GM19467 (cell line): ENCODE measurements at regions not wholly inside any gene's neighbourhood (a gene's known extent, or its start where the extent isn't known, plus 50 kb on each side); places are given as distances from the start of the nearest gene placed in this dataset.
"Not testable (repeated sequence)": the region's sequence is repeated elsewhere in the genome, so short reads cannot be mapped to it uniquely, and the experiment has no call there.

ENCODE experiments used
- ATAC-seq: cut with Tn5 transposase; IDR thresholded peaks from one replicate; pipeline ENCODE4 v1.9.1; 2021; ENCODE audit warnings: mild to moderate bottlenecking, moderate library complexity; ENCODE audit not compliant: unreplicated experiment

DNA sequence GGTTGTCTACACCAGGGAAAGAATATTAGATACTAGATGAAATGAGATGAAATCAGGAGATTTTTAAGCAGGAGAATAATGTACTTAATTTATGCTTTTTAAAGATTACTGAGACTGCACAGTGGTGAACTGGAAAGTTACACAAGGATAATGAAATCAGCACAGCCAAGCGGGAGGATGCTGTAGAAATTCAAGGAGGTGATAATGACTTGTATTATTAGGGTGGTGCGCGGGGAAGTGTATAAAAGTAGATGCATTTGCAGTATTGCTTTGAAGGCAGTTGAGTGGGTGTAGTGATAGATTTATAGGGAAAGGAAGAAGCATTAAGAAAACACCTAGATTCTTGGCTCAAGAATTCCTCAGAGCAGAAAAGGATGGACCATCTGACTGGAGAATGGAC is 359.5 kb upstream of the SPHKAP start:
- ATAC-seq, result no peak

DNA sequence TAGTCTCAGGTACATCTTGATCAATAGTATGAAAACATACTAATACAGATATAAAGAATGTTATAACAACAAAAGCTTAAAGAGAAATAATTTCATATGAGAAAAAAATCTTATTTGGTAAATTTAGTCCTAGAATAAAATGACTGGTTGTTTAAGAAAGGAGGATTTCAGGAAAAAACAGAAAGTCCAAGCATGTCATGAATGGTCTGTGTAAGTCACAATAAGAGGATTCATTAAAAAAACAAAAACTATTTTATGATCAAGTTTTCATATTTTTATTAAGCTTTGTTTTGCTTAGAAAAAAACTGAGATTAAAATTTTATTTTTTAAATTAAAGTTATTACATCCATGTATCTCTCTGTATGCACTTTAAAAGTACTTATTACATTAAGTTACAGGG is 353.9 kb upstream of the SPHKAP start:
- no peak for ATAC-seq

DNA sequence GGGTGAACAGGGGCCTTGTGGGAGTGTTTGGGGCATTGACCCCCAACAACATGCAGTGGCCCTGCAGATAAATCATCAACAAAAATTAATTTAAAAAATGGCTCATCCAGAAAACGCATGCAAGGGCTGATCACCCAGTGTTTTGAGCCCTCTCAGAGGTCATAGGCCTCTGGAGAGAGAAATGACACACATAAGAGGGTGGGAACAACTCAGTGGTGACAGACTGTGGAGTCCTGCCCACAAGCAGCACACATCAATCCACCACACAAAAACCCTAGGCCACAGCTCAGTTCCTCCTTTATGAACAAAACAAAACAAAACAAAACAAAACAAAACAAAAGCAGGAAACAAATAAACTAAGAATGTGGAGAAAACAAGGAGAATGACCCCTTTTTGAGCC is 351.7 kb upstream of the SPHKAP start:
- ATAC-seq, result no peak

DNA sequence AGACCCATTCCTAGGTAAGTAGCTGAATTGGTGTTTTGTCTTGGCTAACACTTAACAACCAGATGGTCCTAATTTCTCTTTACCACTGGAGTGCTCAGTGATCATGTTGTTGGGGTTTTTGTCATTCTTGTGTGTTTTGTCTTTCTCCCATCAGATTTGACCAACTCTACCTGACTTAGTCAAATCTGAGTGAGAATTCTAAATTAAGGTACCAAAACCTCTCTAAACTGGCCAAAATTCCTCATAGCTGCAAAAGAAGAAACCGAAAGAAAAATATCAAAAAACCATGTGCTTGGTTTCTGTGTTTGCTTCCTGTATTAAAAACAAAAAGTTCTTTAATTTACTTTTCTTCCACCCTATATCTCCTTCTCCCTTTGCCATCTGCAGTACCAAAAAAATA is 350.7 kb upstream of the SPHKAP start:
- no peak for ATAC-seq

GRCh38 chr2:228527197-228527881 is 345.9 kb upstream of the SPHKAP start:
- ATAC-seq, result no peak

DNA sequence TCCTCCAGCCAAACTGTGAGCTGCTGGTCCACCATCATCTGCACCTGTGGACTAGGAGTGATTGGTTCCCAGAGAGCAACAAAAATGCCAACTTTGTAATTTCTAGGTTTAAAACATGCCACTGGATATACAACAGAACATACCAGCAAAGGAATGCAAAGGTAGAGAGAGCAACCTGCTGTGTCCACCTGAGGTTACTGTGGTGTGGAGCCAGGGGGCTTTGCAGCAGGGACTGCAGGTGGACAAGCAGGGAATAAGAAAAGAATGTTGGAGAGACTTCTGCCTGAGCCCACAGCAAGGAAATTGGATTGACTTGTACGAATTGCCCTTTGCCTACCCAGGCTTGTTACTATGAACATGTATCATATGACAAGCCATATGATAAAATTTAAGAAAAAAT is 345.2 kb upstream of the SPHKAP start:
- ATAC-seq, result no peak

GRCh38 chr2:228522977-228523376 is 341.5 kb upstream of the SPHKAP start:
- no peak for ATAC-seq

DNA sequence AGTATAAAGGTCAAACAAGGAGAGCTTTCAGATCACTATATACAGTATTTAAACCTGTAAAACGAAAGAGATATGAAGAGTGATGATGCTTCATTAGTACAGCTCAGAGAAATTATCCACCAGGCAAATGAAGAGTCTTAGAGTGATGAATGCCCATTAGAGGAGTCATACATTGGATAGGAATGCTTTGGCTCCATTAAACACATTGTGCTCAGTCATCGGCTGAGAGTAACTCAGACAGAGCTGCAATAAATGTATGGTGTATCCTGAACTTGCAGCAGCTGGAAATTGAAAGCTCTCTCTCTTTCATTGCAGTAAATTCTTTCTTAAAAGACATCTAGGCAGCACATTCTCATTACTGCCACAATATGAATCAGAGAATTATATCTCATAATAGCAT is 340.8 kb upstream of the SPHKAP start:
- ATAC-seq, result no peak

DNA sequence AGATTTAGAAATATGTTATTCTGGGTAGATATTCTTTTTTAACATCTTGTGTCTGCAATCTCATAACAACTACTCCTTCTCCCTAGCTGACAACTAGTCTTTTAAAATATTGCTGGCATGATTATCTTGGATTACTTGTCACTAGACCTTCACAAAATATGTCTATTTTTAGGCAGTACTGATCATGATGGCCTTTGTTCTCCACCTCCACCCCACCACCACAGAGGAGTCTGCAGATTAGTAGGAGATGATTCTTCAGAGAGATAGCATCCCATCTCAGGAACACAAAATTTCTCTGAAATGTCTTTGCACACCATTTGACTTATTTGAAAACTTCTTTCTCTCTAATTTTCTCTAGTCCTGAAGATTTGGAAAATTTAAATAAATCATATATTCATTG is 338.1 kb upstream of the SPHKAP start:
- ATAC-seq, result no peak

GRCh38 chr2:228516019-228516418 is 334.5 kb upstream of the SPHKAP start:
- no peak for ATAC-seq

- not testable (repeated sequence) for ATAC-seq
These were observed 332.0 kb upstream of the SPHKAP start for GRCh38 chr2:228513480-228513879.

DNA sequence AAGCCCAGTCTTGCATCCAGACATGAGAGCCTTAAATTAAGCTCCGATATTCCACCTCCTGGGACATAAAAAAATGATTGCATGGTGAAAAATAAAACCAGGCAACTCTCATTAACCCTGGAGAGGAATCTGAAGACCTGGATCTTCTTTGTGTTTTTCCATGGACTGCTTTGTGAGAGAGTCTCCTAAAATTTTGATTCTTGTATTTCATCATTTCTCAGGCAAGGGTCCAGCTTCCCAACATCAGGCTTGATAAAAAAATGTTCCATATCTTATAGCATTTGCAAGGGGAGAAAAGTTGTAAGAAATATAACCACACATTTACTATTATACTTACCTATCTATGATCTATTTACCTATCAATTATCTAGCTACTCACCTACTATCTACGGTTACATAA is 327.5 kb upstream of the SPHKAP start:
- no peak for ATAC-seq

- ATAC-seq, result no peak
These were observed 326.4 kb upstream of the SPHKAP start for GRCh38 chr2:228507870-228508269.

DNA sequence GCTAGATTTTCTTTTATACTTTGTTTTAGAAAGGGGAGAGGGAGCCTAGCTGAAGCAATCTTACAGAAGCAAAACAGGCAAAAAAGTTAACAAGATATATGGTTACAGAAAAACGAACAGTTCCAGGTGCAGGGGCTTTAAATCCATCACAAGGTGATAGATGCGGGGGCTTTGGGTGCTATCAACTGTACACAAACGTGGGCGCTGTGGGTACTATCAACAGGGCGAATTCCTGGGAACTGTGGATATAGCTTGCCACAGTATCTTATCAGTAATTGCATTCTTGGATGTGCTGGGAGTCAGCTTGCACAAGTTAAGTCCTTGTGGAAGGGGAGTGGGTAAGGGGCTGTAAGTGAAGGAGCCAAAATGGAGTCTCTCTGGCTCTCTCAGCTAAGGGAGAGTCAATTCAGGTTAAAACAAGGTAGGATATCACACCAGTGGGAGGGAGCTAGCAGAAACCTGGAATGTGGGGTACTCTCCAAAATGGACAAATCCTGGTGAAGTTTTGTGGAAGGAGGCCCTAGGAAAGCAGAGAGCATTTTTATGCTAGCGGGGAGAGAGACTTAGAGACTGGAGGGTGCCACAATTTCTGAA is 325.8 kb upstream of the SPHKAP start:
- ATAC-seq, result no peak

DNA sequence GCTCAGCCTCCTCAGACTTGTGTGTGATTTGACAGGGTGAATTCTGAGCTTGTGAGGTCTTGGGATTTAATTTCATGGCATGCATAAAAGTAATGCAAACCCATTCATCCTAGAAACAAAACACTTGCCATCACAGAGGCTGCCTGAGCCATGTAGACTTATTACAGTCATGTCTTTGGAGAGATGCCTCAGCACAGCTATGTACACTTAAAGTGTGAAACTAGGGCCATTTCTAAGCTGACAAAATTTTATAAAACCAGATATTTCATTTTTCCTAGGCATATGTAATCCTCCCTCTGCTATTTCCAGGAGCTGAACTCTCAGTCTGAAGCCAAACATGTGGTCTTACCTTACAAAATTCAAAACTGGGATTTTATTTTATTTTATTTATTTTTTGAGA is 322.2 kb upstream of the SPHKAP start:
- ATAC-seq, result no peak

DNA sequence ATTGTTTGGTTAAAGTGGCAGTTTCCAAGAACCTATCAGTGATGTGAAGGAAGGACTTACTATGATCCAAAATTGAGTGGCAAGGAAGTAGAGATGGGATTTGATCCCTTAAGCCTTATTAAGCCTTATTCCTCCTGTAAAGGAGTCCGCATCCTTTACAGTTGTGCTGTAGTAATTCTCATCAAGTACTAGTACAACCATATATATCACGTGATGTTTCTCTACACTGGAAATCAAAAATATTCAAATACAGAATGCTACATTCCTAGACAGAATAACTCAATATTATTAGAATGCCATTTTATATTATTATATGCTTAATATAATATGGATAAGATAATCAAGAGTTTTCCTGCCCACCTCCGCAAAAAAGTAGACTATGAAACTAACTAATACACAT is 312.4 kb upstream of the SPHKAP start:
- ATAC-seq, result no peak

DNA sequence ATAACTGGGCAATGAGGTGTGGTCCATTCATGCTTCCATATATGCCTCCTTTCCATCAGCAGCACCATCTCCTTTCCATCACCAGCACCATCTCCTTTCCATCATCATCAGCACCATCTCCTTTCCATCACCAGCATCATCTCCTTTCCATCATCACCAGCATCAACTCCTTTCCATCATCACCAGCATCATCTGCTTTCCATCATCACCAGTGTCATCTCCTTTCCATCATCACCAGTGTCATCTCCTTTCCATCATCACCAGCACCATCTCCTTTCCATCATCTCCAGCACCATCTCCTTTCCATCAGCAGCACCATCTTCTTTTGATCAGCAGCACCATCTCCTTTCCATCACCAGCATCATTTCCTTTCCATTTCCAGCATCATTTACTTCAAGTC is 297.5 kb upstream of the SPHKAP start:
- ATAC-seq, result no peak

DNA sequence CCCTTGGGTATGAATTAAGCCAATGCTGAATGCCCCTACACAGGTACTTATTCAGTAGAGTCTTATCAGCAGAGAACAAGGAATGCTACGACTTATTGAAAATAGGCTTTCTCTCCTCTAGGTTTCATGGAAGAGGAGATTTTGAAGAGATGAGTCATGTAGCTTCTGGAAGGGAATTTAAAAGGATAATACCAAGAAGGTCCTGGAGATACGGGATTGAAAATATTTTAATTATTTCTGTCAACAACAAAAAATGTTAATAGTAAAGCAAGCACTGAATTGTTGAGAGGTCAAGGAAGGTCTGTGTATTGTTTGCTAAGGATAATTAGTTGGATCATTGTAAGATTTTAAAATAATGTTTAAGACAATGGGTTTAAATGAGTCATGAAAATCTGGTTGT is 293.0 kb upstream of the SPHKAP start:
- no peak for ATAC-seq

- ATAC-seq, result no peak
These were observed 288.2 kb upstream of the SPHKAP start for GRCh38 chr2:228469721-228470120.

GRCh38 chr2:228466851-228467250 is 285.4 kb upstream of the SPHKAP start:
- no peak for ATAC-seq

DNA sequence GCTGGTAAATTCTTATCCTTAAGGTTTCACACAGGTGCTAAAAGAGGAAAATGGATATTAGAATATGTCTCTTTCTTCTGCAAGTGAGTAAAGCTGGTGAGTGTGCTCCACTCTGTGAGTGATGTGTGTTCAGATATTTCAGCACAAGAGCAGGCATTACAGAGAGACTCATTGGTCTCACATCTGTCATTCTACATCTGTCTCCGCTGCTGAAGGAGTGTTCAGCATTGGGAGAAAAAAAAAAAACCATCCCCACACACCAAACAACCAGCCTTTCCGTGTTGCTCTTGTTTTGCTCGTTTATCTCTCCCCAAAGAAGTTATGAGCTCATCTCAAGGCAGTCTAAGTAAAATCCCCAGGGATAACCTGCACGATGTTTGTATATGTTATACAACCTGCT is 283.9 kb upstream of the SPHKAP start:
- ATAC-seq, result no peak

- ATAC-seq, result no peak
These were observed 276.9 kb upstream of the SPHKAP start for GRCh38 chr2:228458364-228458763.

DNA sequence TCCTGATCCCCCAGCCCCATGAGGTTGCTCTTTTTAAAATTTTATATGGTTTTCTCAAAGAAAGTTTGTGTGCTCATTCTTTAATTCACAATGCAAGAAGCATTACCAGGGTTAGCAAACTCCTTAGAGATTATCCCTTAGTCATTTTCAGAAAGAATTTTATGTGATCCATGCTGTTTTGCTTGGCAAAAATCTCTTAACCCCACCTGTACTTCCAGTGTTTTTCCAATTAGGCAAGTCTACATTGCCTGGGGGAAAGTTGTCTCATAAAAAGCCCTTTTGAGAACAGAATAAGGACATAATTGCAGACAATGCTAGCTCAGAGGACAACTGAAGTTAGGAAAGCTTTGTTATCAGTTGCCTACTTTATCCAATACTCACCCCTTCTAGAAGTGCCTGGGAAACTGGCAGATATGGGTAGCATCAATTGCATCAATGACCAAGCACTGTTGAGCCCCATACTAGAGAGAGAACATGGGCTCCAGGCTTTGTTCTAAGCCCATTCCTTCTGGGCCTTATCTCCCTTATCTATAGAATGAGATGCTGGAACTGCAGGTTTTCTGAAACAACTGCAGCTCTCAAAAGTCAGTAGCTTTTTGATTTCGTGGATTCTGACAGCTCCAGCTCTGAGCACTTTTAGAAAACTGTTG is 265.9 kb upstream of the SPHKAP start:
- no peak for ATAC-seq
